ENCODE measurements at regions not wholly inside any gene's neighbourhood (a gene's known extent, or its start where the extent isn't known, plus 50 kb on each side); places are given as distances from the start of the nearest gene placed in this dataset.
"Not testable (repeated sequence)": the region's sequence is repeated elsewhere in the genome, so short reads cannot be mapped to it uniquely, and the experiment has no call there.

DNA sequence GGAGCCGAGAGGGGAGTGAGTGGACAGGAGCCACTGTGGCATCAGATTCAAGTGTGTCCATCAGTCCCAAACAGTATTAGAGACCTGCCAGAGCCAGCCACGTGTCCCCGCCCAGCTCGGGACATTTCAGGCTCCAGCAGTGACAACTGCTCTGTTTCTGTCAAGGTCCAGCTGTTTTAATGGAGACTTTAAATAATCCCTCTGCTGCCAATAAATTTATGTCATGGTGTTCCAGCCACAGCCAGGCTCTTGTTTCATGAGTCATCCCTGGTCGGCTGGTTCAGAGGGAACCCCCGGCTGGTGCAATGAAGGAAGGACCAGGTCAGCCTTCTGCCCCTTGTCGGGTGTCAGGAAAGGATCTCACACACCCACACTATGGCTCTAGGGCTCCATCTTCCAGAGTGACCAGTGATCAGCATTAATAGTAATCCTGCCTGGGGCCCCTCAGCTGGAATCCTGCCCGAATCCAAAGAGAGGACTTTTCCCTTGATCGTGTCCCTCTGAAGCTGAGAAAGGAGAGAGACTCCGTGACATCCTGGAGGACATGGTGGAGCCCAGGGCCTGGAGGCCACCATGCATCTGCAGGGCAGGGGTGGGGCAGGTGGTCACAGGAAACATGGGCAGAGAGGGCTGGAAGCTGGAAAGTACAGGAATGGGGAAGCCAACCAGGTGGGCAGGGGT lies 197.3 kb downstream of the MATN1 start:
- DNase-seq: peak; percentile 73

- no peak for DNase-seq
These were observed 197.8 kb downstream of the MATN1 start for GRCh38 chr1:30525631-30525970.

GRCh38 chr1:30524840-30525617 lies 198.4 kb downstream of the MATN1 start:
- no peak for DNase-seq

GRCh38 chr1:30524025-30524555 lies 199.3 kb downstream of the MATN1 start:
- not testable (repeated sequence) for DNase-seq

- DNase-seq: peak; percentile 91
These were observed 200.0 kb downstream of the MATN1 start for GRCh38 chr1:30523055-30524020.

- DNase-seq: peak; percentile 79
These were observed 201.1 kb downstream of the MATN1 start for GRCh38 chr1:30522031-30523004.

DNA sequence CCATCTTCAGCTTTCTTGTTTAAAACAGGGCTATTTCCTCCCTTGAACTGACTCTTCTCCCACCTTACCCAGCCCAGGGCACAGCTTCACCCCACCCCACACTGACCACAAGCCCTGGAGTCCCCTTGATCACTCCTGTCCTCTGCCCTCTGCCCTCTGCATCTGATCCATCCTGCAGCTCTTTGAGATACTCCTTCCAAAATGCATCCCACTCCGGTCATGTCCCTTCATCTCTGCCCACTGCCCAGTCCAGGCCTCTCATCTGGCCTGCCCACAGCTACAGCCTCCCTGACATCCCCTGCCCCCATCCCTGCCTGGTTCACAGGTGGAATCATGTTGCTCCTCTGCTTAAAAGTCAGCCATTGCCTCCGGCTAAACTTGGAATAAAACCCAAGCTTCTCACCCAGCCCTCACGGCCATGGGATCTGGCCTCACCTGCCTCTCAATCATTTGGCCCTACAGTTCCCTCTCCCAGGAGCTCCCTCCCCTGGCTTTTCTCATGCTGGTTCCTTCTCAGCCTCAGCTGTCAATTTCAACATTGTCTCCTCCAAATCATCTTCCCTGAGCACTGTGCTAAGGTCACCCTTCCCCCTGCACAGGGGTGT lies 202.0 kb downstream of the MATN1 start:
- DNase-seq: no peak

DNA sequence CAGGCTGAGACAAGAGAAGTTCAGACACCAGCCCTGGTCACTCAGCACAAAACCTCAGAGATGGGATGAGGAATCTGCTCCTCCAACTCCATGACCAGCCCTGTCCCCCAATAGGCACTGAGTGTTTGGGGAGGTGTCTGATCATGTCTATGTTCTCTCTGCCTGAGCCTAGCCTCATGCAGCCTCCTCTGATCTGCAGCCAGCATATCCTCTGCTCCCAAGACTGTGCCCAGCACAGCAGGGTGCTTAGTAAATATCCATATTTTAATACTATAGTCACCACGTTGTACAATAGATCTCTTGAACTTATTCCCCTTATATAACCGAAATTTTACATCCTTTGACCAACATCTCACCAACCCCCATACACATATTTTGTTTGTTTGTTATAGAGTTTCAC lies 202.9 kb downstream of the MATN1 start:
- DNase-seq: no peak

DNA sequence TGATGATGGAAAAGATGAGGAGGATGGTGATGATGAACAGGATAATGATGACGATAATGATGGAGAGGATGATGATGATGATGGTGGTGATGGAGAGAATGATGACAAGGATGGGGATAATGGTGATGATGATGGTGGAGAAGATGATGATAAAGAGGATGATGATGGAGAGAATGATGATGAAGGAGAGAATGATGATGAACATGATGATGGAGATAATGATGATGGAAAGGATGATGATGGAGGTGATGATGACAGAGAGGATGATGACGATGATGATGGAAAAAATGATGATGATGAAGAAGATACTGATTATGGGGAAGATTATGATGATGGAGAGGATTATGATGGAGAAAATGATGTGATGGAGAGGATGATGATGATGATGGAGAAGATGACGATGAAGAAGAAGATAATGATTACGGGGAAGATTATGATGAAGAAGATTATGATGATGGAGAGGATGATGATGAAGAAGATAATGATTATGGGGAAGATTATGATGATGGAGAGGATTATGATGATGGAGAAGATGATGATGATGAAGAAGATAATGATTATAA lies 204.1 kb downstream of the MATN1 start:
- DNase-seq: no peak

GRCh38 chr1:30518696-30519095 lies 204.7 kb downstream of the MATN1 start:
- DNase-seq: no peak

- no peak for DNase-seq
These were observed 205.2 kb downstream of the MATN1 start for GRCh38 chr1:30518186-30518585.

DNA sequence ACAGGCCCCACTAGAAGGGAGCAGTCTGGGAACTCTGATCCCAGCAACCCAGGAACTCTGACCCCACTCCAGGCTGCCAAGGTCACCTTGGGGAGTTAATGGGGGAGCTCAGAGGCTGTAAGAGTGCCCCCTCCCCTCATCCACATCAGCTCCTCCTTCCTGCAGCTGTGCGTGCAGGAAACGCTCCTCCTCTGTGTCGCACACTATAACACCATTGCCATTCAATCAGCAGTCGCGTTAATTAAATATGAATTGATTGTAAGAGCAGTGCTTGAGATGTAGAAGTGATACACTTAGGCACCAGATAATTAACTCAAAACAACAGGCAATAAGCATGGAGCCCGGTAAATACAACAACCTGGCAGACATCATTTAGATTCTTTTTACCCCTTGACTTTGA lies 205.7 kb downstream of the MATN1 start:
- not testable (repeated sequence) for DNase-seq

- DNase-seq: not testable (repeated sequence)
These were observed 206.1 kb downstream of the MATN1 start for GRCh38 chr1:30517241-30517640.

DNA sequence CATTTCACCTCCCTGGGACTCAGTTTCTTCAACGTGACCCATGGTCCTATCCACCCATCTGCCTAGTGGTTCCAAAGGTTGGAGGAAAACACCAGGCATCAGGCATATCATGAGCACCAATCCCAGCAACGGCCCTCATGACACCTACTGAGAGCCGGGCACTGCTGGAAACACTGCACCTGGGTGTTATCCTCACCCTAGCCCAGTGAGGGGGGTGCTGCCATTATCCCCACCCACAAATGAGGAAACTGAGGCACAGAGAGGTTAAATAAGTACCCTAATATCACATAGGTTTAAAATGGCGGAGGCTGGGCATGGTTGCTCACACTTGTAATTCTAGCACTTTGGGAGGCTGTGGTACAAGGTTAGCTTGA lies 206.9 kb downstream of the MATN1 start:
- no peak for DNase-seq

DNA sequence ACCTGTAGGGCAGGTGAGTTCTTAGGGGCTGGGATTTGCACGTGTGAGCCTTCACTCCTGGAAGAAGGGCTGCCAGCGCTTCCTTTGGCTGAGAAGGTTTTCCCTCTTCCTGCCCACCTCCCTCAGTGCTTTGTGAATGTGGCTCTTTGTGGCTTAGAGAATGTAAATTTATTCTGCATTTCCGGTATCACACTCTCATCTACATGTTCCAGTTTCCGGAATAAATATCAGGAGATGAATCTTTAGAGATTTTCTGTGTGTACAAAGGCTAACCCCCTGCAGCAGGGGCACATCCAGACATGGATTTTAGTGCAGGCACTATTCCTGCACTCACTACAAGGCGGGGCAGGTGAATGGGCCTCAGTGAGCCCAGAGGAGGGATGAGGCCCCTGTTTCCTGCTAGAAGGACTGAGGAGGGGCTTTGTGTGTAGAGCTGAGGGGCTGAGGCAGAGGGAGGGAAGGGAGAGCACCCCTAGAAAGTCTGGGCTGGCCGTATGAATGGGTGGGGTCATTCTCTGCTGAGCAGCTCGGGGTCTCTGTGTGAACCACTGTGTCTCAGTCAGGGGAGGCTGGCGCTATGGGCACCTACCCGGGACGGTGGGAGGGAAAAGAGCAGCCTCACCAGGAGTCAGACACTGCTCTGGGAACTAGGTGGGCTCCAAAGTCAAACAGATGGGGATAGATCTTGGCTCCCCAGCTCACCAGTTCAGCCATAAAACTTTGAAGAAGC lies 207.5 kb downstream of the MATN1 start:
- DNase-seq: no peak

- DNase-seq: no peak
These were observed 208.4 kb downstream of the MATN1 start for GRCh38 chr1:30514945-30515344.

- no peak for DNase-seq
These were observed 209.2 kb downstream of the MATN1 start for GRCh38 chr1:30514137-30514654.

DNA sequence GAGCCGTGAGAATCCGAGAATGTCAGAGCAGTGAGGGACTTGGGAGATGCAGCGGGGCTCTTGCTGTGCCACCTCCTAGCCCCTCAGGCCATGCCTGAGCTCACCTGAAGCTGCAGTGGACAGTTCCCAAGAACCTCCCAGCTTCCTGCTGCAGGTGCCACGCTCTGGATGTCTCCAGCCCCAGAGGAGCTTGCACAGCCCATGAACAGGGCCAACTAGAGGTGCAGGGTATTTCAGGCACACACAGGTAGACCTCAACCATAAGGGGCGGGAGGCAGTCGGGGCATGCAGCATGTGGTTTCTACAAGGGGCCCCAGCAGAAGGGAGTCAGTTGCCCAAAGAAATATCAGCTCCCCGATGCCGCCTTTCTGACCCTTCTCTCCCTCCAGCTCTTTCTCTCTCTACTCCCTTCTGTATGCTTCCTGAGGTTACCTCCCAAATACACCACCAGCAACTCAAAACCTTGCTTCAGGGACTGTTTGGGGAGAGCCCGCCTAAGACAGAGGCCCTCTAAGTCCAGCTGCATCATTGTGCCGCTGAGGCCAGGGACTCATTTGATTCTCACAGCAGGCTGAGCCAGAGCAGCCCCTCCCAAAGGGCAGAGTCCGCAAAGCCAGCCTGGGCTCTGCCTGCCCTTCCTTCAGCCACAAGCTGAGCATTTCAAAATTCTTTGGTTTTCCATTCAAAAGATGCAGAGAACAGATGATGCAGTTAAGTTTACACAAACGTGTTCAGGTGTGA lies 209.8 kb downstream of the MATN1 start:
- no peak for DNase-seq

DNA sequence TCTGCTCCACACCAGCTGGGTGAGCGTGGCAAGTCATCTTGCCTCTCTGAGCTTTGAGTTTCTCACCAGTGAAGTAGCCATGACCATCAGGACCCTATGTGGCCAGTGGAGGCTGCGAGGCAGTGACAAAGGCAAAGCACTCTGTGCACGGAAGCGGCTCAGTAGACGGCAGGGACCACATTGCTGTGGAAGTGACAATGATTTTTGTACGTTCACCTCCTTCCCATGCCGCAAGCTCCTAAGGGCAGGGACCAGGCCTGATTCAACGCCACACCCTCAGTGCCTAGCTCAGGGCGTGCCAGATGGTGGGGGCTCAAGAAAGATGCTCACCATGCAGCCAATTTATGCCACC lies 210.5 kb downstream of the MATN1 start:
- DNase-seq: no peak
